ENCODE measurements at regions not wholly inside any gene's neighbourhood (a gene's known extent, or its start where the extent isn't known, plus 50 kb on each side); places are given as distances from the start of the nearest gene placed in this dataset.

GRCh38 chr3:94310341-94311135 lies 247.7 kb downstream of the NSUN3 start:
- Histone ChIP-seq H4K20me1 (ENCODE audit: insufficient read depth, low read length) (no peaks in the 10 kb centered on the region), H3K79me2 (ENCODE audit: insufficient read depth, low read length) (no peaks in the 10 kb centered on the region), H2AFZ (ENCODE audit: insufficient read depth, low read depth, low read length, poor library complexity, severe bottlenecking) (no peak overlapping the region), H3K27me3 (ENCODE audit: control insufficient read depth in 2 of 2, insufficient read depth in 2 of 2, low read length in 2 of 2) (no peaks in the 10 kb centered on the region), H3K4me1 (ENCODE audit: control insufficient read depth in 1 of 2, insufficient read depth in 2 of 2, low read length in 2 of 2) (no peaks in the 10 kb centered on the region), H3K36me3 (replicated peaks in 1 of 2; ENCODE audit: control insufficient read depth in 1 of 2, insufficient read depth in 2 of 2, low read length in 2 of 2) (no peaks in the 10 kb centered on the region), H3K27ac (ENCODE audit: low read depth in 1 of 2, low read length in 2 of 2) (no peak overlapping the region), H3K4me2 (replicated peaks; ENCODE audit: extremely low read depth, low read length, poor library complexity, severe bottlenecking) (no peak overlapping the region), H3K4me3 (replicated peaks in 1 of 3; ENCODE audit: low read depth in 2 of 3, low read length in 3 of 3) (no peak overlapping the region), H3K9me3 (replicated peaks in 1 of 2; ENCODE audit: control insufficient read depth in 1 of 2, insufficient read depth in 1 of 2, low read length in 2 of 2) (no peaks in the 10 kb centered on the region), H3K9ac (ENCODE audit: insufficient read depth, low read length, poor library complexity, severe bottlenecking) (no peak overlapping the region)
- no peak for DNase-seq
- Mint-ChIP-seq H3K4me1 (no peaks in the 10 kb centered on the region), H3K9me3 (peaks cover 0 to 12% (median under 1%) of the 10 kb centered on the region in 7 donors), H3K27me3 (ENCODE audit: low read depth in 3 of 3) (no peaks in the 10 kb centered on the region), H3K27ac (no peak overlapping the region), H3K36me3 (no peaks in the 10 kb centered on the region), H3K4me3 (no peak overlapping the region)
- WGBS (ENCODE audit: insufficient coverage): no CpG with 5 or more reads among the region's 5 CpGs
- TF ChIP-seq CTCF (IDR thresholded peaks at IDR 0.05): no peak
- intact Hi-C loops (cut with micrococcal nuclease): no loop called here

GRCh38 chr3:94311651-94312050 lies 248.8 kb downstream of the NSUN3 start:
- no peaks in the 10 kb centered on the region for H3K4me1 ChIP-seq (ENCODE audit: control insufficient read depth in 1 of 2, insufficient read depth in 2 of 2, low read length in 2 of 2)
- H3K4me3 ChIP-seq (replicated peaks in 1 of 3; ENCODE audit: low read depth in 2 of 3, low read length in 3 of 3): no peak overlapping the region
- no peaks in the 10 kb centered on the region for H3K9me3 ChIP-seq (replicated peaks in 1 of 2; ENCODE audit: control insufficient read depth in 1 of 2, insufficient read depth in 1 of 2, low read length in 2 of 2)
- H3K9me3 Mint-ChIP-seq: peaks cover 0 to 12% (median 2%) of the 10 kb centered on the region in 7 donors
- no peaks in the 10 kb centered on the region for H3K79me2 ChIP-seq (ENCODE audit: insufficient read depth, low read length)
- no peak overlapping the region for H3K27ac Mint-ChIP-seq
- H3K4me1 Mint-ChIP-seq: no peaks in the 10 kb centered on the region
- no peaks in the 10 kb centered on the region for H3K36me3 Mint-ChIP-seq
- no peaks in the 10 kb centered on the region for H3K27me3 Mint-ChIP-seq (ENCODE audit: low read depth in 3 of 3)
- no peak overlapping the region for H3K4me3 Mint-ChIP-seq
- no peak overlapping the region for H3K9ac ChIP-seq (ENCODE audit: insufficient read depth, low read length, poor library complexity, severe bottlenecking)
- H3K4me2 ChIP-seq (replicated peaks; ENCODE audit: extremely low read depth, low read length, poor library complexity, severe bottlenecking): no peak overlapping the region
- TF ChIP-seq CTCF (IDR thresholded peaks at IDR 0.05): no peak
- H3K27ac ChIP-seq (ENCODE audit: low read depth in 1 of 2, low read length in 2 of 2): no peak overlapping the region
- no peaks in the 10 kb centered on the region for H3K27me3 ChIP-seq (ENCODE audit: control insufficient read depth in 2 of 2, insufficient read depth in 2 of 2, low read length in 2 of 2)
- intact Hi-C loops (cut with micrococcal nuclease): no loop called here
- no CpG with 5 or more reads among the region's 3 CpGs for WGBS (ENCODE audit: insufficient coverage)
- no peaks in the 10 kb centered on the region for H4K20me1 ChIP-seq (ENCODE audit: insufficient read depth, low read length)
- no peaks in the 10 kb centered on the region for H3K36me3 ChIP-seq (replicated peaks in 1 of 2; ENCODE audit: control insufficient read depth in 1 of 2, insufficient read depth in 2 of 2, low read length in 2 of 2)
- no peak overlapping the region for H2AFZ ChIP-seq (ENCODE audit: insufficient read depth, low read depth, low read length, poor library complexity, severe bottlenecking)
- no peak for DNase-seq

All from CD14-positive monocyte (primary cell).